Sigmoid colon (tissue), 4 donors: ENCODE measurements at regions not wholly inside any gene's neighbourhood (a gene's known extent, or its start where the extent isn't known, plus 50 kb on each side); places are given as distances from the start of the nearest gene placed in this dataset.

Experiments
- EP300 ChIP-seq, 4 donors: sonication (generic); formaldehyde crosslinking; IDR thresholded peaks; one replicate each; pipeline ENCODE4 v1.6.1; 2017; ENCODE audit warnings: antibody characterized with exemption in 4 of 4
- POLR2A ChIP-seq, 2 donors: fragments of 450-650 bp; IDR thresholded peaks; one replicate each; pipeline ENCODE4 v1.6.1; 2016; ENCODE audit warnings: antibody characterized with exemption in 2 of 2, mild to moderate bottlenecking in 2 of 2, moderate library complexity in 2 of 2
- POLR2AphosphoS5 ChIP-seq, 4 donors: sonication (generic); formaldehyde crosslinking; IDR thresholded peaks; one replicate each; pipeline ENCODE4 v1.6.1; 2017; ENCODE audit warnings: antibody characterized with exemption in 4 of 4
- TF ChIP-seq, protein P1 (sequence below), 4 experiments: fragments of 450-650 bp in 3 of 4; fragments of 200-600 bp in 1 of 4; IDR thresholded peaks; one replicate each; pipeline ENCODE4 v1.5.1; 2016 to 2019; ENCODE audit warnings: antibody characterized with exemption in 4 of 4, mild to moderate bottlenecking in 3 of 4, moderate library complexity in 2 of 4

DNA sequence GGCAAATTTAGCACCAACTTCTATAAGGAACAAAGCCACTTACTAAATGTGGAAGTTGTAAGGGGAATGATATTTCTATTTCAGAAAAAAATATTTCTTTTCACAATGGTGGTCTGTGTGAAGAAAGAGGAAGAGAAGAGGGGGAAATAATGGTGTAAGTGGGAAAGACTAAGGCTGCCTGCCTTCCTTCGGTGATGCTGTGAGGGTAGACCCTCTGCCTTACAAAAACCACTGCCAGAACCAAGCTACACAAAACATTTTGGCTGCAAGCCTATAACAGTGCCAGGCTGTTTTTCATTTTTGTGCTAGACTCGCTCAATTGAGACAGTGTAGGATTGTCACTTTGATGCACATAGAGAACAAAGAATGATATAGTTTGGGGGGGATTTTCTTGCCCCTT lies 286.6 kb downstream of the ZEB2 start:
- TF ChIP-seq POLR2A (IDR thresholded peaks at IDR 0.05) = no peak
- TF ChIP-seq, protein P1, sequence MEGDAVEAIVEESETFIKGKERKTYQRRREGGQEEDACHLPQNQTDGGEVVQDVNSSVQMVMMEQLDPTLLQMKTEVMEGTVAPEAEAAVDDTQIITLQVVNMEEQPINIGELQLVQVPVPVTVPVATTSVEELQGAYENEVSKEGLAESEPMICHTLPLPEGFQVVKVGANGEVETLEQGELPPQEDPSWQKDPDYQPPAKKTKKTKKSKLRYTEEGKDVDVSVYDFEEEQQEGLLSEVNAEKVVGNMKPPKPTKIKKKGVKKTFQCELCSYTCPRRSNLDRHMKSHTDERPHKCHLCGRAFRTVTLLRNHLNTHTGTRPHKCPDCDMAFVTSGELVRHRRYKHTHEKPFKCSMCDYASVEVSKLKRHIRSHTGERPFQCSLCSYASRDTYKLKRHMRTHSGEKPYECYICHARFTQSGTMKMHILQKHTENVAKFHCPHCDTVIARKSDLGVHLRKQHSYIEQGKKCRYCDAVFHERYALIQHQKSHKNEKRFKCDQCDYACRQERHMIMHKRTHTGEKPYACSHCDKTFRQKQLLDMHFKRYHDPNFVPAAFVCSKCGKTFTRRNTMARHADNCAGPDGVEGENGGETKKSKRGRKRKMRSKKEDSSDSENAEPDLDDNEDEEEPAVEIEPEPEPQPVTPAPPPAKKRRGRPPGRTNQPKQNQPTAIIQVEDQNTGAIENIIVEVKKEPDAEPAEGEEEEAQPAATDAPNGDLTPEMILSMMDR (IDR thresholded peaks at IDR 0.05) = no peak
- no peak for TF ChIP-seq POLR2AphosphoS5 (IDR thresholded peaks at IDR 0.05)
- no peak for TF ChIP-seq EP300 (IDR thresholded peaks at IDR 0.05)
